CD4-positive, alpha-beta T cell treated with Interleukin-17A for 1 hour (primary cell): ENCODE measurements at regions not wholly inside any gene's neighbourhood (a gene's known extent, or its start where the extent isn't known, plus 50 kb on each side); places are given as distances from the start of the nearest gene placed in this dataset.

ENCODE experiments used
- DNase-seq: peaks from one replicate; pipeline ENCODE4 v3.0.0-alpha.2; 2020

GRCh38 chr22:34454598-34454997 is 534.3 kb upstream of the LARGE1 start:
- DNase-seq, result no peak

GRCh38 chr22:34462795-34463194 is 542.5 kb upstream of the LARGE1 start:
- DNase-seq, result no peak

GRCh38 chr22:34475886-34476285 is 555.6 kb upstream of the LARGE1 start:
- DNase-seq, result no peak

- no peak for DNase-seq
Measured at GRCh38 chr22:34476762-34477161, 556.5 kb upstream of the LARGE1 start.

- DNase-seq, result no peak
Measured at GRCh38 chr22:34481090-34481489, 560.8 kb upstream of the LARGE1 start.

- DNase-seq, result no peak
Measured at GRCh38 chr22:34486381-34486780, 566.1 kb upstream of the LARGE1 start.

- DNase-seq, result no peak
Measured at GRCh38 chr22:34489861-34490260, 569.6 kb upstream of the LARGE1 start.

GRCh38 chr22:34490886-34491285 is 570.6 kb upstream of the LARGE1 start:
- no peak for DNase-seq

- DNase-seq, result no peak
Measured at GRCh38 chr22:34493486-34493885, 572.5 kb upstream of the ISX start.

GRCh38 chr22:34501366-34501965 is 564.5 kb upstream of the ISX start:
- DNase-seq, result no peak

GRCh38 chr22:34502821-34503220 is 563.1 kb upstream of the ISX start:
- DNase-seq, result no peak

- DNase-seq, result no peak
Measured at GRCh38 chr22:34508797-34509196, 557.2 kb upstream of the ISX start.

- no peak for DNase-seq
Measured at GRCh38 chr22:34526681-34527080, 539.3 kb upstream of the ISX start.

- no peak for DNase-seq
Measured at GRCh38 chr22:34534101-34534500, 531.9 kb upstream of the ISX start.

- no peak for DNase-seq
Measured at GRCh38 chr22:34567367-34567766, 498.6 kb upstream of the ISX start.

- DNase-seq, result no peak
Measured at GRCh38 chr22:34570408-34570807, 495.6 kb upstream of the ISX start.

- no peak for DNase-seq
Measured at GRCh38 chr22:34579519-34579918, 486.4 kb upstream of the ISX start.

GRCh38 chr22:34587357-34588356 is 478.3 kb upstream of the ISX start:
- DNase-seq, result no peak

- DNase-seq, result no peak
Measured at GRCh38 chr22:34588871-34589545, 476.9 kb upstream of the ISX start.

- DNase-seq, result no peak
Measured at GRCh38 chr22:34592123-34592740, 473.7 kb upstream of the ISX start.

- DNase-seq, result no peak
Measured at GRCh38 chr22:34599567-34599966, 466.4 kb upstream of the ISX start.

GRCh38 chr22:34604312-34604711 is 461.6 kb upstream of the ISX start:
- DNase-seq, result no peak

GRCh38 chr22:34608106-34608505 is 457.9 kb upstream of the ISX start:
- no peak for DNase-seq
